HFF-Myc (cell line): ENCODE measurements at regions not wholly inside any gene's neighbourhood (a gene's known extent, or its start where the extent isn't known, plus 50 kb on each side); places are given as distances from the start of the nearest gene placed in this dataset.

Experiments used
- DNase-seq: peaks from one replicate; pipeline ENCODE4 v3.0.0-alpha.2; 2011; ENCODE audit warnings: low read depth; ENCODE audit errors: extremely low read depth
- H3K4me3 ChIP-seq: replicated peaks from 2 replicates; pipeline ENCODE4 v1.5.1; 2011; ENCODE audit warnings: low read depth, mild to moderate bottlenecking, control low read depth, low read length
- TF ChIP-seq, protein P1 (sequence below): IDR thresholded peaks from 2 replicates; pipeline ENCODE4 v1.5.1; 2012; ENCODE audit warnings: mild to moderate bottlenecking, low read depth, low read length, control low read depth; ENCODE audit errors: missing control alignments

DNA sequence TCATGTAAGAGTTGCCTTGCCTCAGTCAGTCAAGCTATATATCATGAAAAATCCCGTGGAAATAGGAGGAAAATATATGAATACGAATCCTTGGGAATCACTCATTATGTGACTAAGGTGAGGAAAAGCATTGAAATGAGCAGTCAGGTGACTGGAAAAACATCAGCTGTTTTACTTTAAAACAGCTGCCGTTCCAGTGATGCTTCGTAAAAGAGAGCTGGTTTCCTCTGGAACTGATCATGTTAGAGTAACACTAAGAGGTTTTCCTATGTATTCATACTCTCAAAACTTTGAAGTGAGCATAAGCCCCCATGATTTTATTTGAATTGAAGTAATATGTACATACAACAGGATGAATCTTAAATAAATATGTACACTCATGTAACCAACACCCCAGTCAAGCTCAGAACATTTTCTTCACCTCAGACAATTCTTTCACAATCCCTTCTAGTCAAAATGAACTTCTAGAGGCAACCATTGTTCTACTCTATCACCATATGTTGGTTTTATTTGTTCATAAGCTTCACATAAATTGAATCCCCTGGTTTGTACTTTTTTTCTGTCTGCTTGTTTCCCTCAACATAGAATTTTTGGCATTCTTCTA lies 107.7 kb downstream of the SLC25A46 start:
- TF ChIP-seq, protein P1, sequence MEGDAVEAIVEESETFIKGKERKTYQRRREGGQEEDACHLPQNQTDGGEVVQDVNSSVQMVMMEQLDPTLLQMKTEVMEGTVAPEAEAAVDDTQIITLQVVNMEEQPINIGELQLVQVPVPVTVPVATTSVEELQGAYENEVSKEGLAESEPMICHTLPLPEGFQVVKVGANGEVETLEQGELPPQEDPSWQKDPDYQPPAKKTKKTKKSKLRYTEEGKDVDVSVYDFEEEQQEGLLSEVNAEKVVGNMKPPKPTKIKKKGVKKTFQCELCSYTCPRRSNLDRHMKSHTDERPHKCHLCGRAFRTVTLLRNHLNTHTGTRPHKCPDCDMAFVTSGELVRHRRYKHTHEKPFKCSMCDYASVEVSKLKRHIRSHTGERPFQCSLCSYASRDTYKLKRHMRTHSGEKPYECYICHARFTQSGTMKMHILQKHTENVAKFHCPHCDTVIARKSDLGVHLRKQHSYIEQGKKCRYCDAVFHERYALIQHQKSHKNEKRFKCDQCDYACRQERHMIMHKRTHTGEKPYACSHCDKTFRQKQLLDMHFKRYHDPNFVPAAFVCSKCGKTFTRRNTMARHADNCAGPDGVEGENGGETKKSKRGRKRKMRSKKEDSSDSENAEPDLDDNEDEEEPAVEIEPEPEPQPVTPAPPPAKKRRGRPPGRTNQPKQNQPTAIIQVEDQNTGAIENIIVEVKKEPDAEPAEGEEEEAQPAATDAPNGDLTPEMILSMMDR = no peak
- no peak for DNase-seq
- H3K4me3 ChIP-seq = no peak overlapping the region

GRCh38 chr5:110851357-110851756 lies 112.5 kb downstream of the SLC25A46 start:
- TF ChIP-seq, protein P1 = no peak
- DNase-seq = no peak

DNA sequence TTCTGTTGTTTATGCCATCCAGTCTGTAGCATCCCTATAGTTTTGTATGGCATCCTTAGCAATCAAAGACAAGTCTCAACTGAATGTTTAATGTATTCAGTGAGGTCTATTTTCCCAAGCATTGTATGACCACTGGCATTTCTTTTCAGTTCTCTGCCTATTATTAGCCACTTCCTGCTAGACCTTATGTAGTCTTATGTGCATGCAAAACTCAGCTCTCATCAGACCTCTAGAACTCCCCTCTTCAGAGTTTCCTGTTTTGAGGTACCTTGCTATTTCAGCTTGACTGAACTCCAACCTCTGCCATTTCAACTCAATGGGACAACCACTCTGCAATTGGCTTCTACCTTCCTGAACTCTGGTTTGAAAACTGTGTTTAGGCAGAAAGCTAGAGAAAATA lies 113.2 kb downstream of the SLC25A46 start:
- no peak for DNase-seq
- TF ChIP-seq, protein P1 = no peak
- H3K4me3 ChIP-seq = no peak overlapping the region

More at GRCh38 chr5:110851357-110851756, 112.5 kb downstream of the SLC25A46 start:
- H3K4me3 ChIP-seq = no peak overlapping the region

GRCh38 chr5:110852541-110852940 lies 113.7 kb downstream of the SLC25A46 start:
- TF ChIP-seq, protein P1 = no peak
- DNase-seq = no peak
- H3K4me3 ChIP-seq = no peak overlapping the region

- no peak overlapping the region for H3K4me3 ChIP-seq
- TF ChIP-seq, protein P1 = no peak
- DNase-seq = no peak
Measured at GRCh38 chr5:110853267-110853666, 114.5 kb downstream of the SLC25A46 start.

GRCh38 chr5:110854200-110854599 lies 115.4 kb downstream of the SLC25A46 start:
- DNase-seq = no peak
- no peak overlapping the region for H3K4me3 ChIP-seq
- TF ChIP-seq, protein P1 = no peak

DNA sequence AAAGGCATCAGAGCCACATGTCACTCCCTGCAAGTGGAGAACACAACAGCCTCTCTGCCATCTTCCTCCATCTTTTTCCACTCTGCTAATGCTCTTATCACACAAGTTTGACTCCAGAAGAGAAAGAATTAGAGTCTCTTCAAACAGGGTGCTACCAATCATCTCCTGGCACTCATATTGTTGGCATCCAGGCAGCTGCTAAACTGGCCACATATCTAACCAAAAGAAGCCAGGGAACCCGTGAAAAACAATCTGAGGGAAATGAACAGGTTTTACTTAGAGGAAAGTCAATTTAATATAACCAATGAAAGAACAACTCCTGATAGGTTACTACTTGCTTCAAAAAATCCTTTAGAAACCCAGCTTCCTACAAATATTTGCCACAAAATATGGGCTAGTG lies 117.2 kb downstream of the SLC25A46 start:
- no peak overlapping the region for H3K4me3 ChIP-seq
- no peak for DNase-seq
- TF ChIP-seq, protein P1 = no peak
